H1 (cell line): ENCODE measurements at regions not wholly inside any gene's neighbourhood (a gene's known extent, or its start where the extent isn't known, plus 50 kb on each side); places are given as distances from the start of the nearest gene placed in this dataset.

ENCODE experiments used
- CTCF ChIA-PET: fragments of 300-600 bp; sonication (Branson Sonifier 250); formaldehyde crosslinking; loops from one replicate; lab custom pipeline; 2021; ENCODE audit not compliant: partially characterized antibody; lab: Charles Lee
- POLR2A ChIA-PET: fragments of 300-600 bp; sonication (Branson Sonifier 250); formaldehyde crosslinking; loops from one replicate; lab custom pipeline; 2021; ENCODE audit warnings: inconsistent platforms; ENCODE audit not compliant: partially characterized antibody; lab: Charles Lee
- DNase-seq, 2 experiments: peaks; one replicate each; pipeline versions ENCODE4 v3.0.0 to v3.0.0-alpha.2; 2010 to 2022; ENCODE audit warnings: low spot score in 2 of 2, low read depth in 1 of 2, mixed read lengths in 1 of 2
- FAIRE-seq: peaks from 2 replicates; lab custom pipeline; 2011; peaks lifted over from hg19 to GRCh38; lab: Jason Lieb, UNC
- H2AFZ ChIP-seq: 2 replicates; pipeline ENCODE4 v1.8.1; 2012; ENCODE audit warnings: low read length, inconsistent platforms
- H2AK5ac ChIP-seq: 2 replicates; pipeline ENCODE4 v1.6.1; 2013; ENCODE audit warnings: low read depth, low read length
- H2BK120ac ChIP-seq: replicated peaks from 2 replicates; pipeline ENCODE3; 2013; ENCODE audit warnings: low read depth, low read length, inconsistent platforms
- H2BK12ac ChIP-seq: 2 replicates; pipeline ENCODE4 v1.6.1; 2013; ENCODE audit warnings: low read depth, low read length
- H2BK15ac ChIP-seq: 2 replicates; pipeline ENCODE4 v1.6.1; 2013; ENCODE audit warnings: low read length
- H2BK20ac ChIP-seq: 2 replicates; pipeline ENCODE4 v1.6.1; 2013; ENCODE audit warnings: low read length
- H2BK5ac ChIP-seq: 2 replicates; pipeline ENCODE4 v1.6.1; 2013; ENCODE audit warnings: low read depth, low read length
- H3K14ac ChIP-seq: 2 replicates; pipeline ENCODE4 v1.6.1; 2013; ENCODE audit warnings: inconsistent platforms; ENCODE audit not compliant: insufficient read length
- H3K18ac ChIP-seq: 2 replicates; pipeline ENCODE4 v1.6.1; 2013; ENCODE audit warnings: low read length; ENCODE audit errors: extremely low read depth
- H3K23ac ChIP-seq: 2 replicates; pipeline ENCODE4 v1.6.1; 2013; ENCODE audit warnings: inconsistent platforms; ENCODE audit not compliant: insufficient read length
- H3K23me2 ChIP-seq: 2 replicates; pipeline ENCODE4 v1.6.1; 2013; ENCODE audit warnings: low read depth, low read length
- H3K27ac ChIP-seq: 2 replicates; pipeline ENCODE4 v1.6.1; 2011; ENCODE audit warnings: low read depth, low read length, inconsistent platforms
- H3K27me3 ChIP-seq, 4 experiments: replicated peaks in 1 of 4; 1 replicate in 1 of 4; 2 replicates in 3 of 4; pipeline versions ENCODE4 v1.6.1 to v1.8.1; 2011 to 2013; ENCODE audit warnings: low read length in 3 of 4, mild to moderate bottlenecking in 3 of 4, inconsistent platforms in 2 of 4, mixed read lengths in 2 of 4, moderate library complexity in 1 of 4; ENCODE audit not compliant: control insufficient read depth in 3 of 4, insufficient read depth in 3 of 4; ENCODE audit errors: extremely low read depth in 1 of 4
- H3K36me3 ChIP-seq, 4 experiments: 2 replicates each; pipeline versions ENCODE4 v1.6.1 to v1.8.1; 2011 to 2013; ENCODE audit warnings: mild to moderate bottlenecking in 4 of 4, low read length in 3 of 4, moderate library complexity in 2 of 4, control low read depth in 1 of 4, inconsistent platforms in 1 of 4; ENCODE audit not compliant: insufficient read depth in 4 of 4, control insufficient read depth in 2 of 4
- H3K4ac ChIP-seq: replicated peaks from 2 replicates; pipeline ENCODE3; 2013; ENCODE audit warnings: low read length, low read depth, mixed read lengths, inconsistent platforms; ENCODE audit not compliant: insufficient read length
- H3K4me1 ChIP-seq, 4 experiments: replicated peaks in 1 of 4; 1 replicate in 1 of 4; 2 replicates in 3 of 4; pipeline versions ENCODE4 v1.6.1 to v1.8.1; 2011 to 2013; ENCODE audit warnings: low read length in 3 of 4, inconsistent platforms in 2 of 4, mixed read lengths in 1 of 4; ENCODE audit not compliant: insufficient read depth in 4 of 4, control insufficient read depth in 3 of 4
- H3K4me2 ChIP-seq, 2 experiments: 2 replicates each; pipeline versions ENCODE4 v1.6.1 to v1.8.1; 2011 to 2013; ENCODE audit warnings: low read depth in 2 of 2, low read length in 2 of 2, control low read depth in 1 of 2, inconsistent platforms in 1 of 2, mild to moderate bottlenecking in 1 of 2; ENCODE audit not compliant: insufficient read depth in 1 of 2
- H3K4me3 ChIP-seq, 4 experiments: fragments of 200-600, 300-600 bp in 1 of 4; sonication (generic), shearing (Covaris generic), sonication (Bioruptor Twin) in 1 of 4; 2 replicates each; pipeline versions ENCODE4 v1.5.1 to v1.8.1; 2011 to 2016; ENCODE audit warnings: low read length in 4 of 4, low read depth in 3 of 4, control low read depth in 2 of 4, inconsistent platforms in 2 of 4, mild to moderate bottlenecking in 2 of 4, mixed read lengths in 1 of 4, moderate library complexity in 1 of 4; ENCODE audit not compliant: insufficient read depth in 2 of 4; ENCODE audit errors: extremely low read depth in 1 of 4
- H3K56ac ChIP-seq: replicated peaks from 2 replicates; pipeline ENCODE3; 2013; ENCODE audit warnings: low read depth, mild to moderate bottlenecking, mixed read lengths, low read length, inconsistent platforms; ENCODE audit not compliant: insufficient read length
- H3K79me1 ChIP-seq: 2 replicates; pipeline ENCODE4 v1.6.1; 2013; ENCODE audit warnings: low read depth, low read length, control low read depth
- H3K79me2 ChIP-seq, 2 experiments: 2 replicates each; pipeline versions ENCODE4 v1.6.1 to v1.8.1; 2012 to 2013; ENCODE audit warnings: low read length in 2 of 2, mild to moderate bottlenecking in 2 of 2, inconsistent platforms in 1 of 2; ENCODE audit not compliant: insufficient read depth in 2 of 2, control insufficient read depth in 1 of 2
- H3K9ac ChIP-seq, 4 experiments: replicated peaks in 1 of 4; 1 replicate in 1 of 4; 2 replicates in 3 of 4; pipeline versions ENCODE4 v1.6.1 to v1.8.1; 2011 to 2013; ENCODE audit warnings: low read depth in 3 of 4, low read length in 3 of 4, control low read depth in 2 of 4, mild to moderate bottlenecking in 2 of 4, moderate library complexity in 2 of 4, inconsistent platforms in 1 of 4; ENCODE audit errors: extremely low read depth in 1 of 4
- H3K9me3 ChIP-seq, 2 experiments: 2 replicates each; pipeline versions ENCODE4 v1.6.1 to v1.8.1; 2012 to 2013; ENCODE audit warnings: mild to moderate bottlenecking in 2 of 2, moderate library complexity in 2 of 2, control low read depth in 1 of 2, inconsistent platforms in 1 of 2, low read depth in 1 of 2, low read length in 1 of 2, mixed read lengths in 1 of 2; ENCODE audit not compliant: insufficient read depth in 2 of 2
- H4K20me1 ChIP-seq, 2 experiments: replicated peaks in 1 of 2; 2 replicates each; pipeline versions ENCODE3 to v1.8.1; 2011 to 2013; ENCODE audit warnings: inconsistent platforms in 2 of 2, low read length in 2 of 2, mild to moderate bottlenecking in 1 of 2; ENCODE audit not compliant: insufficient read depth in 2 of 2, control insufficient read depth in 1 of 2
- H4K5ac ChIP-seq: 2 replicates; pipeline ENCODE4 v1.6.1; 2013; ENCODE audit warnings: low read length, low read depth, mixed read lengths, inconsistent platforms; ENCODE audit not compliant: insufficient read length
- H4K8ac ChIP-seq: 2 replicates; pipeline ENCODE4 v1.8.0; 2013; ENCODE audit warnings: mild to moderate bottlenecking, moderate library complexity, low read length, inconsistent platforms; ENCODE audit not compliant: insufficient read depth; ENCODE audit errors: extremely low read depth
- H4K91ac ChIP-seq: replicated peaks from 2 replicates; pipeline ENCODE3; 2013; ENCODE audit warnings: low read length, mixed read lengths, inconsistent platforms; ENCODE audit not compliant: insufficient read length
- BRCA1 ChIP-seq: IDR thresholded peaks from 2 replicates; pipeline ENCODE4 v1.6.1; 2012; ENCODE audit warnings: low read depth, low read length, improper control_type of control experiment
- CHD1 ChIP-seq: IDR thresholded peaks from 2 replicates; pipeline ENCODE4 v1.6.1; 2012; ENCODE audit warnings: low read depth, low read length, improper control_type of control experiment
- E2F6 ChIP-seq: IDR thresholded peaks from 2 replicates; pipeline ENCODE4 v1.6.1; 2012; ENCODE audit warnings: inconsistent platforms
- SAP30 ChIP-seq: fragments of 300-600 bp; sonication (generic); IDR thresholded peaks from 2 replicates; pipeline ENCODE4 v1.7.1; 2012; ENCODE audit warnings: low read length, moderate library complexity, mild to moderate bottlenecking, inconsistent platforms; ENCODE audit not compliant: insufficient read depth, insufficient replicate concordance
- YY1 ChIP-seq: IDR thresholded peaks from 2 replicates; pipeline ENCODE4 v1.6.1; 2011; ENCODE audit warnings: low read depth, mild to moderate bottlenecking, low read length
- WGBS, 2 experiments: shearing (Covaris generic) in 1 of 2; methylation state at CpG; one replicate each; pipeline versions ENCODE4 v1.1.6 to v1.1.7; 2013 to 2015; ENCODE audit warnings: low lambda C conversion rate in 2 of 2, mixed read lengths in 2 of 2, inconsistent platforms in 1 of 2, low coverage in 1 of 2, missing lambda C conversion rate in 1 of 2; ENCODE audit not compliant: insufficient replicate concordance in 2 of 2, insufficient coverage in 1 of 2, insufficient read length in 1 of 2; ENCODE audit errors: extremely low coverage in 1 of 2, missing lambda C conversion rate in 1 of 2; 5-methylcytosine and 5-hydroxymethylcytosine counted together

- Histone ChIP-seq H3K79me1 (no peaks in the 10 kb centered on the region), H3K36me3 (no peaks in the 10 kb centered on the region), H2AFZ (no peak overlapping the region), H4K8ac (no peak overlapping the region), H3K14ac (no peak overlapping the region), H2AK5ac (no peak overlapping the region), H3K18ac (no peak overlapping the region), H3K9ac (no peak overlapping the region), H4K20me1 (no peaks in the 10 kb centered on the region), H2BK12ac (no peak overlapping the region), H3K79me2 (no peaks in the 10 kb centered on the region), H3K9me3 (peaks cover 2 to 3% of the 10 kb centered on the region in 2 experiments; a peak in 2 of 4 replicates), H3K56ac (no peak overlapping the region), H3K4ac (no peak overlapping the region), H3K4me1 (no peaks in the 10 kb centered on the region; a peak in 1 of 7 replicates), H3K4me3 (no peak overlapping the region), H2BK15ac (no peak overlapping the region), H2BK5ac (no peak overlapping the region), H3K27ac (no peak overlapping the region), H4K5ac (no peak overlapping the region), H2BK20ac (no peak overlapping the region), H3K23me2 (no peaks in the 10 kb centered on the region), H2BK120ac (no peak overlapping the region), H3K27me3 (no peaks in the 10 kb centered on the region; a peak in 1 of 7 replicates), H4K91ac (no peak overlapping the region), H3K23ac (no peak overlapping the region), H3K4me2 (no peak overlapping the region)
- DNase-seq (no peak), FAIRE-seq (no peak)
- TF ChIP-seq CHD1 (no peak), E2F6 (no peak), SAP30 (no peak), YY1 (no peak), BRCA1 (no peak)
- CTCF ChIA-PET: interaction anchor here (1.2 kb wide), 1 partner anchor 66 kb away, joined by 3 read pairs; no protein-coding TSS in a partner anchor
- 98% methylated on average over 6 of the region's 6 CpGs; no CpG with 5 or more reads in 1 of the 2 experiments for WGBS, 2 experiments
- POLR2A ChIA-PET: no interaction called here
Observed at GRCh38 chr1:5367306-5367705, 624.9 kb downstream of the NPHP4 start.
